Sigmoid colon (tissue), 4 donors: ENCODE measurements at regions not wholly inside any gene's neighbourhood (a gene's known extent, or its start where the extent isn't known, plus 50 kb on each side); places are given as distances from the start of the nearest gene placed in this dataset.

Source experiments
- EP300 ChIP-seq, 4 donors: sonication (generic); formaldehyde crosslinking; IDR thresholded peaks; one replicate each; pipeline ENCODE4 v1.6.1; 2017; ENCODE audit warnings: antibody characterized with exemption in 4 of 4
- POLR2A ChIP-seq, 2 donors: fragments of 450-650 bp; IDR thresholded peaks; one replicate each; pipeline ENCODE4 v1.6.1; 2016; ENCODE audit warnings: antibody characterized with exemption in 2 of 2, mild to moderate bottlenecking in 2 of 2, moderate library complexity in 2 of 2
- POLR2AphosphoS5 ChIP-seq, 4 donors: sonication (generic); formaldehyde crosslinking; IDR thresholded peaks; one replicate each; pipeline ENCODE4 v1.6.1; 2017; ENCODE audit warnings: antibody characterized with exemption in 4 of 4
- TF ChIP-seq, protein P1 (sequence below), 4 experiments: fragments of 450-650 bp in 3 of 4; fragments of 200-600 bp in 1 of 4; IDR thresholded peaks; one replicate each; pipeline ENCODE4 v1.5.1; 2016 to 2019; ENCODE audit warnings: antibody characterized with exemption in 4 of 4, mild to moderate bottlenecking in 3 of 4, moderate library complexity in 2 of 4

DNA sequence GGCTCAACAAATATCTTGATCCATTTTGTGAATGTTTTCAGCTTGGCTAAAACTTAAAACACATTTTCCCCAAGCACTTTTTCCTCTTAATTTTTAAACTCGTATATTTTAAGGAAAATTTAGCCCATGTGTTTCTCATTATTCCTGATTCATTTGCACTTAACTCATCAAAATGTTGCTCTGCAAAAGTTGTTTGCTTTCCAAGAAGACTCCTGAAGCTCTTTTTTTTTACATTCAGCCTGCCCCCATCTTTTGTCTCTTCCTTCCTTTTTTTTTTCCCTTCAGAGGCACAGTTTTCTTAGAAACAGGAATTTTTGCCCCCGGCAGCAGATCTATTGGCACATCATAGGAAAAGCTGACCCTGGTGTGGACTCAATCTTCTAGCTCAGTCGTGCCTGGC, 155.0 kb upstream of the SALL1 start:
- TF ChIP-seq, protein P1, sequence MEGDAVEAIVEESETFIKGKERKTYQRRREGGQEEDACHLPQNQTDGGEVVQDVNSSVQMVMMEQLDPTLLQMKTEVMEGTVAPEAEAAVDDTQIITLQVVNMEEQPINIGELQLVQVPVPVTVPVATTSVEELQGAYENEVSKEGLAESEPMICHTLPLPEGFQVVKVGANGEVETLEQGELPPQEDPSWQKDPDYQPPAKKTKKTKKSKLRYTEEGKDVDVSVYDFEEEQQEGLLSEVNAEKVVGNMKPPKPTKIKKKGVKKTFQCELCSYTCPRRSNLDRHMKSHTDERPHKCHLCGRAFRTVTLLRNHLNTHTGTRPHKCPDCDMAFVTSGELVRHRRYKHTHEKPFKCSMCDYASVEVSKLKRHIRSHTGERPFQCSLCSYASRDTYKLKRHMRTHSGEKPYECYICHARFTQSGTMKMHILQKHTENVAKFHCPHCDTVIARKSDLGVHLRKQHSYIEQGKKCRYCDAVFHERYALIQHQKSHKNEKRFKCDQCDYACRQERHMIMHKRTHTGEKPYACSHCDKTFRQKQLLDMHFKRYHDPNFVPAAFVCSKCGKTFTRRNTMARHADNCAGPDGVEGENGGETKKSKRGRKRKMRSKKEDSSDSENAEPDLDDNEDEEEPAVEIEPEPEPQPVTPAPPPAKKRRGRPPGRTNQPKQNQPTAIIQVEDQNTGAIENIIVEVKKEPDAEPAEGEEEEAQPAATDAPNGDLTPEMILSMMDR (IDR thresholded peaks at IDR 0.05), result no peak
- no peak for TF ChIP-seq POLR2A (IDR thresholded peaks at IDR 0.05)
- no peak for TF ChIP-seq POLR2AphosphoS5 (IDR thresholded peaks at IDR 0.05)
- no peak for TF ChIP-seq EP300 (IDR thresholded peaks at IDR 0.05)
